ENCODE measurements at regions not wholly inside any gene's neighbourhood (a gene's known extent, or its start where the extent isn't known, plus 50 kb on each side); places are given as distances from the start of the nearest gene placed in this dataset.

GRCh38 chr2:16154501-16155280 is 214.3 kb downstream of the MYCN start:
- Histone ChIP-seq H3K23me2 (ENCODE audit: insufficient read length, low read depth, low read length, poor library complexity, severe bottlenecking) (no peaks in the 10 kb centered on the region), H2BK5ac (ENCODE audit: insufficient read length, low read length) (no peak overlapping the region), H3K18ac (ENCODE audit: insufficient read length, low read depth, low read length) (no peak overlapping the region), H2BK20ac (ENCODE audit: low read depth, low read length, poor library complexity, severe bottlenecking) (no peak overlapping the region), H3K79me2 (ENCODE audit: insufficient read depth, low read length) (no peaks in the 10 kb centered on the region), H3K27me3 (ENCODE audit: insufficient read depth, low read length) (no peaks in the 10 kb centered on the region), H4K8ac (replicated peaks; ENCODE audit: insufficient read length, low read depth, low read length) (no peak overlapping the region), H3K79me1 (ENCODE audit: insufficient read depth, low read depth, low read length, poor library complexity, severe bottlenecking) (no peaks in the 10 kb centered on the region), H3K4me1 (ENCODE audit: insufficient read depth, low read length) (no peaks in the 10 kb centered on the region), H2AK5ac (ENCODE audit: insufficient read length, low read length) (no peak overlapping the region), H2BK12ac (ENCODE audit: insufficient read length, low read depth, low read length) (no peak overlapping the region), H4K91ac (ENCODE audit: insufficient read length, low read depth, low read length) (no peak overlapping the region), H3K9ac (ENCODE audit: extremely low read depth, insufficient read length, low read length) (no peak overlapping the region), H3K4me2 (ENCODE audit: insufficient read depth, insufficient read length, low read length) (no peak overlapping the region), H3K27ac (ENCODE audit: insufficient read length, low read depth, low read length) (no peak overlapping the region), H3T11ph (ENCODE audit: low read length) (no peak overlapping the region), H2BK15ac (ENCODE audit: low read depth, low read length) (no peak overlapping the region), H2BK120ac (ENCODE audit: low read depth, low read length, poor library complexity, severe bottlenecking) (no peak overlapping the region), H3K23ac (ENCODE audit: insufficient read length, low read depth, low read length) (no peak overlapping the region), H4K5ac (ENCODE audit: insufficient read length, low read depth, low read length) (no peak overlapping the region), H4K20me1 (ENCODE audit: control insufficient read depth, insufficient read depth, insufficient read length) (no peaks in the 10 kb centered on the region), H3K14ac (ENCODE audit: insufficient read depth, low read length) (no peak overlapping the region), H2AFZ (ENCODE audit: low read length) (no peak overlapping the region), H3K9me3 (ENCODE audit: control insufficient read depth, low read depth, low read length) (no peaks in the 10 kb centered on the region), H3K4ac (ENCODE audit: low read depth, low read length) (no peak overlapping the region), H3K56ac (ENCODE audit: insufficient read length, low read depth, low read length) (no peak overlapping the region)
- Mint-ChIP-seq H3K27ac (no peak overlapping the region; a peak in 1 of 7 replicates), H3K36me3 (ENCODE audit: insufficient read depth in 1 of 3, low read depth in 3 of 3) (no peaks in the 10 kb centered on the region; a peak in 1 of 7 replicates), H3K9me3 (0 out of 5 replicates have a peak, but pooled peaks cover 0 to 2% of the 10 kb centered on the region in 2 experiments), H3K27me3 (ENCODE audit: low read depth) (no peaks in the 10 kb centered on the region), H3K4me1 (peaks cover 0 to 2% of the 10 kb centered on the region in 2 experiments; a peak in 1 of 4 replicates), H3K4me3 (no peak overlapping the region)
- no peak for TF ChIP-seq CTCF (conservative IDR thresholded peaks at IDR 0.05)
- no CpG with 5 or more reads among the region's 4 CpGs for WGBS (ENCODE audit: extremely low coverage, insufficient read length, low lambda C conversion rate)
- no peak for DNase-seq

All from H9 (cell line).